GM23338 (cell line): ENCODE measurements at regions not wholly inside any gene's neighbourhood (a gene's known extent, or its start where the extent isn't known, plus 50 kb on each side); places are given as distances from the start of the nearest gene placed in this dataset.
"Not testable (repeated sequence)": the region's sequence is repeated elsewhere in the genome, so short reads cannot be mapped to it uniquely, and the experiment has no call there.

Source experiments
- ATAC-seq: fragments of 200-7000 bp; cut with Tn5 transposase; 3 replicates; pipeline ENCODE4 v1.9.1; 2020
- DNase-seq: peaks from one replicate; pipeline ENCODE4 v3.0.0-alpha.2; 2015; ENCODE audit warnings: low spot score
- H2AFZ ChIP-seq: fragments of 200-600 bp; sonication (generic); 2 replicates; pipeline ENCODE4 v1.8.0; 2016; ENCODE audit warnings: antibody characterized with exemption, mild to moderate bottlenecking, moderate library complexity
- H3F3A ChIP-seq: fragments of 200-600 bp; sonication (generic); replicated peaks from 2 replicates; pipeline ENCODE4 v1.8.0; 2017; ENCODE audit warnings: antibody characterized with exemption, mixed run types, low read depth
- H3K27ac ChIP-seq: fragments of 200-600 bp; sonication (generic); 2 replicates; pipeline ENCODE4 v1.6.1; 2016; ENCODE audit warnings: low read depth
- H3K27me3 ChIP-seq: fragments of 200-600 bp; sonication (generic); 2 replicates; pipeline ENCODE4 v1.8.0; 2016; ENCODE audit warnings: mild to moderate bottlenecking, mixed run types, moderate library complexity; ENCODE audit not compliant: insufficient read depth
- H3K36me3 ChIP-seq: fragments of 200-600 bp; sonication (generic); 2 replicates; pipeline ENCODE4 v1.8.0; 2016; ENCODE audit warnings: mild to moderate bottlenecking; ENCODE audit not compliant: insufficient read depth
- H3K4me1 ChIP-seq: fragments of 200-600 bp; sonication (generic); 2 replicates; pipeline ENCODE4 v1.8.0; 2016; ENCODE audit warnings: mild to moderate bottlenecking, moderate library complexity; ENCODE audit not compliant: insufficient read depth
- H3K4me2 ChIP-seq: fragments of 200-600 bp; sonication (generic); 2 replicates; pipeline ENCODE4 v1.7.1; 2017; ENCODE audit warnings: mixed run types
- H3K4me3 ChIP-seq: fragments of 200-600 bp; sonication (generic); 2 replicates; pipeline ENCODE4 v1.6.1; 2016; ENCODE audit warnings: mixed run types
- H3K79me2 ChIP-seq: fragments of 200-600 bp; sonication (generic); replicated peaks from 2 replicates; pipeline ENCODE4 v1.8.0; 2017; ENCODE audit warnings: mild to moderate bottlenecking; ENCODE audit not compliant: insufficient read depth
- H3K9me2 ChIP-seq: fragments of 200-600 bp; sonication (generic); 2 replicates; pipeline ENCODE4 v1.8.0; 2017; ENCODE audit not compliant: insufficient read depth
- H4K20me1 ChIP-seq: fragments of 200-600 bp; sonication (generic); replicated peaks from 2 replicates; pipeline ENCODE4 v1.8.0; 2017; ENCODE audit warnings: mild to moderate bottlenecking; ENCODE audit not compliant: insufficient read depth
- H3K27ac Mint-ChIP-seq: 2 replicates; pipeline ENCODE4 v1.8.0; 2020; ENCODE audit warnings: inconsistent platforms, mild to moderate bottlenecking, moderate library complexity, mixed read lengths
- H3K27me3 Mint-ChIP-seq: 3 replicates; pipeline ENCODE4 v1.8.0; 2022; ENCODE audit warnings: low read depth, mild to moderate bottlenecking, moderate library complexity, mixed read lengths, inconsistent platforms; ENCODE audit not compliant: insufficient read depth, poor library complexity
- H3K36me3 Mint-ChIP-seq: 3 replicates; pipeline ENCODE4 v1.8.0; 2021; ENCODE audit warnings: low read depth, mild to moderate bottlenecking, inconsistent platforms, moderate library complexity, mixed read lengths
- H3K4me1 Mint-ChIP-seq: 3 replicates; pipeline ENCODE4 v1.8.0; 2020; ENCODE audit warnings: mild to moderate bottlenecking, inconsistent platforms, mixed read lengths
- H3K4me3 Mint-ChIP-seq: 3 replicates; pipeline ENCODE4 v1.8.0; 2021; ENCODE audit warnings: moderate library complexity, mild to moderate bottlenecking, inconsistent platforms, mixed read lengths
- H3K9me3 Mint-ChIP-seq: 3 replicates; pipeline ENCODE4 v1.8.0; 2020; ENCODE audit warnings: moderate library complexity, mild to moderate bottlenecking, inconsistent platforms, mixed read lengths
- CREB1 ChIP-seq: fragments of 250-450 bp; sonication (Bioruptor Pico); IDR thresholded peaks from 2 replicates; pipeline ENCODE4 v1.5.0; 2020; ENCODE audit warnings: low read depth, mild to moderate bottlenecking, moderate library complexity
- EZH2 ChIP-seq: fragments of 200-600 bp; sonication (generic); IDR thresholded peaks from one replicate; pipeline ENCODE4 v1.8.0; 2017; ENCODE audit warnings: antibody characterized with exemption, mild to moderate bottlenecking, low read depth; ENCODE audit not compliant: unreplicated experiment
- EZH2phosphoT487 ChIP-seq: fragments of 200-600 bp; sonication (generic); IDR thresholded peaks from one replicate; pipeline ENCODE4 v1.8.1; 2018; ENCODE audit warnings: antibody characterized with exemption; ENCODE audit not compliant: unreplicated experiment
- STAT1 ChIP-seq: IDR thresholded peaks from one replicate; pipeline ENCODE4 v1.6.1; 2016; ENCODE audit warnings: antibody characterized with exemption; ENCODE audit not compliant: unreplicated experiment
- TF ChIP-seq, protein P1 (sequence below): IDR thresholded peaks from one replicate; pipeline ENCODE4 v1.6.1; 2018; ENCODE audit warnings: antibody characterized with exemption; ENCODE audit not compliant: unreplicated experiment
- TF ChIP-seq, protein P2 (sequence below): IDR thresholded peaks from 2 replicates; pipeline ENCODE4 v1.6.1; 2016; ENCODE audit warnings: antibody characterized with exemption

- Histone ChIP-seq H2AFZ (no peak overlapping the region), H3K4me1 (no peaks in the 10 kb centered on the region), H3K79me2 (no peaks in the 10 kb centered on the region), H3K4me2 (no peak overlapping the region), H3K36me3 (0 out of 2 replicates have a peak, but pooled peaks cover 6% of the 10 kb centered on the region), H3K27me3 (no peaks in the 10 kb centered on the region), H3F3A (no peaks in the 10 kb centered on the region), H4K20me1 (no peaks in the 10 kb centered on the region), H3K9me2 (no peaks in the 10 kb centered on the region), H3K4me3 (no peak overlapping the region), H3K27ac (no peak overlapping the region)
- DNase-seq (no peak), ATAC-seq (no peak)
- peaks cover 93% of the 10 kb centered on the region for H3K9me3 Mint-ChIP-seq
- TF ChIP-seq STAT1 (no peak), EZH2 (no peak)
- peaks cover 2% of the 10 kb centered on the region for H3K27me3 Mint-ChIP-seq
- peaks cover 30% of the 10 kb centered on the region for H3K36me3 Mint-ChIP-seq
- no peak overlapping the region for H3K27ac Mint-ChIP-seq
- H3K4me1 Mint-ChIP-seq, result no peaks in the 10 kb centered on the region
- H3K4me3 Mint-ChIP-seq, result no peak overlapping the region
Measured at GRCh38 chr10:37010741-37011140, 114.7 kb upstream of the ANKRD30A start.

DNA sequence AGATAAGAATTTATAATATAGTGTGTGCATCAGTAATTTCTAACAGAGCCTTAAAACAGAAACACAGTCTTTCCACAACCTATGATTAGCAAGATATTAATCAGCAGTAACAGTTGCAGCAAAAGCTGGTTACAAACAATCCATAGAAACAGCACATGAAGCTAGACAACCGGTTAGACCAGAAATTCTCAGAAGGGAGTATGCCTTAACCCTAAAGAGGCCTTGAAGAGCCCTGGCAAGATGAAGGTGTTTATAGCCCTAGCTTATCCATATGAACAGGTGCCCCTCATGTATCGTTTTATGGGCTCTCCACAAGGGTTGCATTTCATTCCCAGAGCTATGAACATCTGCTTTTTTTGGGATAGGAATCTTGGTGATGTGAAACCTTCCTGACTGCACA, 117.1 kb upstream of the ANKRD30A start:
- H3K4me3 ChIP-seq, ATAC-seq, H3K4me3 Mint-ChIP-seq, H3K4me1 Mint-ChIP-seq, H3K27me3 ChIP-seq, H3K4me2 ChIP-seq, H4K20me1 ChIP-seq, H3F3A ChIP-seq, DNase-seq, H3K27me3 Mint-ChIP-seq, H3K27ac Mint-ChIP-seq, H3K4me1 ChIP-seq, H3K79me2 ChIP-seq, H2AFZ ChIP-seq, H3K27ac ChIP-seq, H3K9me2 ChIP-seq, H3K36me3 ChIP-seq: not testable (repeated sequence)
- Mint-ChIP-seq H3K36me3 (peaks cover 36% of the 10 kb centered on the region), H3K9me3 (peaks cover 88% of the 10 kb centered on the region)

- no peaks in the 10 kb centered on the region for H3K4me1 ChIP-seq
- peaks cover 30% of the 10 kb centered on the region for H3K36me3 Mint-ChIP-seq
- H3K27ac ChIP-seq, result no peak overlapping the region
- no peaks in the 10 kb centered on the region for H3K27me3 Mint-ChIP-seq
- DNase-seq (no peak), ATAC-seq (no peak)
- H3K4me2 ChIP-seq, result no peak overlapping the region
- H3F3A ChIP-seq, result no peaks in the 10 kb centered on the region
- no peak overlapping the region for H3K27ac Mint-ChIP-seq
- H4K20me1 ChIP-seq, result no peaks in the 10 kb centered on the region
- no peaks in the 10 kb centered on the region for H3K79me2 ChIP-seq
- H3K4me1 Mint-ChIP-seq, result no peaks in the 10 kb centered on the region
- no peaks in the 10 kb centered on the region for H3K9me2 ChIP-seq
- H3K36me3 ChIP-seq, result peaks cover 7% of the 10 kb centered on the region; the same call in 1 of the 2 replicates
- peaks cover 87% of the 10 kb centered on the region for H3K9me3 Mint-ChIP-seq
- no peaks in the 10 kb centered on the region for H3K27me3 ChIP-seq
- H3K4me3 Mint-ChIP-seq, result no peak overlapping the region
- no peak overlapping the region for H3K4me3 ChIP-seq
- H2AFZ ChIP-seq, result no peak overlapping the region
- TF ChIP-seq, protein P1, sequence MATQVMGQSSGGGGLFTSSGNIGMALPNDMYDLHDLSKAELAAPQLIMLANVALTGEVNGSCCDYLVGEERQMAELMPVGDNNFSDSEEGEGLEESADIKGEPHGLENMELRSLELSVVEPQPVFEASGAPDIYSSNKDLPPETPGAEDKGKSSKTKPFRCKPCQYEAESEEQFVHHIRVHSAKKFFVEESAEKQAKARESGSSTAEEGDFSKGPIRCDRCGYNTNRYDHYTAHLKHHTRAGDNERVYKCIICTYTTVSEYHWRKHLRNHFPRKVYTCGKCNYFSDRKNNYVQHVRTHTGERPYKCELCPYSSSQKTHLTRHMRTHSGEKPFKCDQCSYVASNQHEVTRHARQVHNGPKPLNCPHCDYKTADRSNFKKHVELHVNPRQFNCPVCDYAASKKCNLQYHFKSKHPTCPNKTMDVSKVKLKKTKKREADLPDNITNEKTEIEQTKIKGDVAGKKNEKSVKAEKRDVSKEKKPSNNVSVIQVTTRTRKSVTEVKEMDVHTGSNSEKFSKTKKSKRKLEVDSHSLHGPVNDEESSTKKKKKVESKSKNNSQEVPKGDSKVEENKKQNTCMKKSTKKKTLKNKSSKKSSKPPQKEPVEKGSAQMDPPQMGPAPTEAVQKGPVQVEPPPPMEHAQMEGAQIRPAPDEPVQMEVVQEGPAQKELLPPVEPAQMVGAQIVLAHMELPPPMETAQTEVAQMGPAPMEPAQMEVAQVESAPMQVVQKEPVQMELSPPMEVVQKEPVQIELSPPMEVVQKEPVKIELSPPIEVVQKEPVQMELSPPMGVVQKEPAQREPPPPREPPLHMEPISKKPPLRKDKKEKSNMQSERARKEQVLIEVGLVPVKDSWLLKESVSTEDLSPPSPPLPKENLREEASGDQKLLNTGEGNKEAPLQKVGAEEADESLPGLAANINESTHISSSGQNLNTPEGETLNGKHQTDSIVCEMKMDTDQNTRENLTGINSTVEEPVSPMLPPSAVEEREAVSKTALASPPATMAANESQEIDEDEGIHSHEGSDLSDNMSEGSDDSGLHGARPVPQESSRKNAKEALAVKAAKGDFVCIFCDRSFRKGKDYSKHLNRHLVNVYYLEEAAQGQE, result no peak
- TF ChIP-seq EZH2 (no peak), EZH2phosphoT487 (no peak), CREB1 (CRISPR knock-in tag) (no peak)
- TF ChIP-seq, protein P2, sequence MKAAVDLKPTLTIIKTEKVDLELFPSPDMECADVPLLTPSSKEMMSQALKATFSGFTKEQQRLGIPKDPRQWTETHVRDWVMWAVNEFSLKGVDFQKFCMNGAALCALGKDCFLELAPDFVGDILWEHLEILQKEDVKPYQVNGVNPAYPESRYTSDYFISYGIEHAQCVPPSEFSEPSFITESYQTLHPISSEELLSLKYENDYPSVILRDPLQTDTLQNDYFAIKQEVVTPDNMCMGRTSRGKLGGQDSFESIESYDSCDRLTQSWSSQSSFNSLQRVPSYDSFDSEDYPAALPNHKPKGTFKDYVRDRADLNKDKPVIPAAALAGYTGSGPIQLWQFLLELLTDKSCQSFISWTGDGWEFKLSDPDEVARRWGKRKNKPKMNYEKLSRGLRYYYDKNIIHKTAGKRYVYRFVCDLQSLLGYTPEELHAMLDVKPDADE, result no peak
Measured at GRCh38 chr10:37003126-37003525, 122.3 kb upstream of the ANKRD30A start.
